ENCODE measurements at regions not wholly inside any gene's neighbourhood (a gene's known extent, or its start where the extent isn't known, plus 50 kb on each side); places are given as distances from the start of the nearest gene placed in this dataset.

GRCh38 chr10:125332548-125333208 lies 172.3 kb upstream of the CTBP2 start:
- no peaks in the 10 kb centered on the region for H3K27me3 Mint-ChIP-seq (ENCODE audit: unreplicated experiment)
- H3K9me3 Mint-ChIP-seq (ENCODE audit: unreplicated experiment): no peaks in the 10 kb centered on the region
- no peak overlapping the region for H3K4me3 Mint-ChIP-seq (ENCODE audit: unreplicated experiment)
- DNase-seq (ENCODE audit: low spot score): no peak
- H3K4me1 Mint-ChIP-seq (ENCODE audit: unreplicated experiment): no peaks in the 10 kb centered on the region
- no peak overlapping the region for H3K27ac Mint-ChIP-seq (ENCODE audit: unreplicated experiment)
- no peaks in the 10 kb centered on the region for H3K36me3 Mint-ChIP-seq (ENCODE audit: low read depth, unreplicated experiment)
- TF ChIP-seq CTCF (IDR thresholded peaks at IDR 0.05; ENCODE audit: unreplicated experiment): no peak

DNA sequence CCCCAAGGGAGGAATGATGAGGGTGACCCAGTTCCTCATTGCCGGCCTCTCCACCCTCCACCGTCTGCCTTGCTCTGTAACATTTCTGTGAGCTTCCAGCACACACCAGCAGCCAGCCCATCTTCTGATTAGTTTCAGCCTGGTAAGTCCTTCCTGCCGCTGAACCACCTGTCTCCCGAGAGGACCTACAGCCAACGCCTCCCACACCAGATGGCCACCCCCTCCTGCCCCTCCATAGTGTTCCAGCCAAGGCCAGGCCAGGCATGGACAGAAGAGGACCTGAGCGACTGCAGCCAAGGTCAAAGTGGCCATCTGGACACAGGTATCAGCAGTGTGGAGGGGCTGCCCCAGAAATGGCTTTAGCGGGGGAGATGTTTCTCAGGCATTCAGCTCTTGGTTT lies 170.7 kb upstream of the CTBP2 start:
- H3K27ac Mint-ChIP-seq (ENCODE audit: unreplicated experiment): no peak overlapping the region
- H3K4me3 Mint-ChIP-seq (ENCODE audit: unreplicated experiment): no peak overlapping the region
- no peaks in the 10 kb centered on the region for H3K27me3 Mint-ChIP-seq (ENCODE audit: unreplicated experiment)
- H3K4me1 Mint-ChIP-seq (ENCODE audit: unreplicated experiment): no peaks in the 10 kb centered on the region
- TF ChIP-seq CTCF (IDR thresholded peaks at IDR 0.05; ENCODE audit: unreplicated experiment): no peak
- H3K9me3 Mint-ChIP-seq (ENCODE audit: unreplicated experiment): no peaks in the 10 kb centered on the region
- no peak for DNase-seq (ENCODE audit: low spot score)
- no peaks in the 10 kb centered on the region for H3K36me3 Mint-ChIP-seq (ENCODE audit: low read depth, unreplicated experiment)

GRCh38 chr10:125329056-125329455 lies 168.7 kb upstream of the CTBP2 start:
- H3K9me3 Mint-ChIP-seq (ENCODE audit: unreplicated experiment): no peaks in the 10 kb centered on the region
- no peak overlapping the region for H3K4me3 Mint-ChIP-seq (ENCODE audit: unreplicated experiment)
- TF ChIP-seq CTCF (IDR thresholded peaks at IDR 0.05; ENCODE audit: unreplicated experiment): no peak
- peaks cover 4% of the 10 kb centered on the region for H3K27me3 Mint-ChIP-seq (ENCODE audit: unreplicated experiment)
- H3K36me3 Mint-ChIP-seq (ENCODE audit: low read depth, unreplicated experiment): peaks cover 5% of the 10 kb centered on the region
- no peak for DNase-seq (ENCODE audit: low spot score)
- H3K4me1 Mint-ChIP-seq (ENCODE audit: unreplicated experiment): no peaks in the 10 kb centered on the region
- no peak overlapping the region for H3K27ac Mint-ChIP-seq (ENCODE audit: unreplicated experiment)

- no peaks in the 10 kb centered on the region for H3K9me3 Mint-ChIP-seq (ENCODE audit: unreplicated experiment)
- no peak for TF ChIP-seq CTCF (IDR thresholded peaks at IDR 0.05; ENCODE audit: unreplicated experiment)
- H3K4me3 Mint-ChIP-seq (ENCODE audit: unreplicated experiment): no peak overlapping the region
- H3K4me1 Mint-ChIP-seq (ENCODE audit: unreplicated experiment): no peaks in the 10 kb centered on the region
- peaks cover 9% of the 10 kb centered on the region for H3K36me3 Mint-ChIP-seq (ENCODE audit: low read depth, unreplicated experiment)
- DNase-seq (ENCODE audit: low spot score): no peak
- no peak overlapping the region for H3K27ac Mint-ChIP-seq (ENCODE audit: unreplicated experiment)
- peaks cover 4% of the 10 kb centered on the region for H3K27me3 Mint-ChIP-seq (ENCODE audit: unreplicated experiment)
Measured at GRCh38 chr10:125325326-125325725, 165.0 kb upstream of the CTBP2 start.

GRCh38 chr10:125316436-125316835 lies 156.1 kb upstream of the CTBP2 start:
- TF ChIP-seq CTCF (IDR thresholded peaks at IDR 0.05; ENCODE audit: unreplicated experiment): no peak
- Mint-ChIP-seq H3K4me3 (ENCODE audit: unreplicated experiment) (no peak overlapping the region), H3K27ac (ENCODE audit: unreplicated experiment) (no peak overlapping the region), H3K27me3 (ENCODE audit: unreplicated experiment) (peaks cover 2% of the 10 kb centered on the region), H3K9me3 (ENCODE audit: unreplicated experiment) (no peaks in the 10 kb centered on the region), H3K4me1 (ENCODE audit: unreplicated experiment) (no peaks in the 10 kb centered on the region), H3K36me3 (ENCODE audit: low read depth, unreplicated experiment) (no peaks in the 10 kb centered on the region)
- DNase-seq (ENCODE audit: low spot score): no peak

Data from endothelial cell (in vitro differentiated cells).